ENCODE measurements at regions not wholly inside any gene's neighbourhood (a gene's known extent, or its start where the extent isn't known, plus 50 kb on each side); places are given as distances from the start of the nearest gene placed in this dataset.
"Not testable (repeated sequence)": the region's sequence is repeated elsewhere in the genome, so short reads cannot be mapped to it uniquely, and the experiment has no call there.

- CTCF ChIA-PET; H3K4me3 ChIP-seq; H3K9me3 ChIP-seq (ENCODE audit: insufficient read depth, low read depth); DNase-seq; H3F3A ChIP-seq (ENCODE audit: insufficient read depth, low read depth); BruUV-seq (replicated peaks); H3K4me1 ChIP-seq (replicated peaks; ENCODE audit: insufficient read depth); H2AFZ ChIP-seq; H3K9me2 ChIP-seq (ENCODE audit: insufficient read depth); H3K27ac ChIP-seq; H4K20me1 ChIP-seq (ENCODE audit: insufficient read depth); H3K27me3 ChIP-seq (ENCODE audit: insufficient read depth, low read depth); H3K79me2 ChIP-seq (ENCODE audit: low read depth); intact Hi-C loops (cut with micrococcal nuclease; ENCODE audit: unreplicated experiment); H3K4me2 ChIP-seq: not testable (repeated sequence)
- H3K36me3 ChIP-seq (ENCODE audit: low read depth): peaks cover 19% of the 10 kb centered on the region
- POLR2A ChIA-PET (ENCODE audit: unreplicated experiment): interaction anchor here (0.6 kb wide), 1 partner anchor 42 kb away, joined by 3 read pairs; no protein-coding TSS in a partner anchor
Observed at GRCh38 chr9:95391271-95391670, 73.8 kb upstream of the FANCC start.

- no peaks in the 10 kb centered on the region for H3K9me2 ChIP-seq (ENCODE audit: insufficient read depth)
- H3F3A ChIP-seq (ENCODE audit: insufficient read depth, low read depth): no peaks in the 10 kb centered on the region
- no peak overlapping the region for H2AFZ ChIP-seq
- TF ChIP-seq CTCF (conservative IDR thresholded peaks at IDR 0.05) (no peak), EZH2 (IDR thresholded peaks at IDR 0.05; ENCODE audit: low read depth) (no peak)
- CTCF ChIA-PET: no interaction called here
- no TSS peak for BruUV-seq (replicated peaks)
- H3K36me3 ChIP-seq (ENCODE audit: low read depth): peaks cover 14% of the 10 kb centered on the region
- H3K9me3 ChIP-seq (ENCODE audit: insufficient read depth, low read depth): no peaks in the 10 kb centered on the region
- intact Hi-C loops (cut with micrococcal nuclease; ENCODE audit: unreplicated experiment): no loop called here
- no peak overlapping the region for H3K27ac ChIP-seq
- peaks cover 20% of the 10 kb centered on the region for H3K4me1 ChIP-seq (replicated peaks; ENCODE audit: insufficient read depth)
- H3K27me3 ChIP-seq (ENCODE audit: insufficient read depth, low read depth): no peaks in the 10 kb centered on the region
- no peaks in the 10 kb centered on the region for H4K20me1 ChIP-seq (ENCODE audit: insufficient read depth)
- no peak for DNase-seq
- H3K4me3 ChIP-seq: no peak overlapping the region
- H3K4me2 ChIP-seq: no peak overlapping the region
- POLR2A ChIA-PET (ENCODE audit: unreplicated experiment): no interaction called here
- no peaks in the 10 kb centered on the region for H3K79me2 ChIP-seq (ENCODE audit: low read depth)
Observed at GRCh38 chr9:95389373-95389772, 71.9 kb upstream of the FANCC start.

- Histone ChIP-seq H4K20me1 (ENCODE audit: insufficient read depth) (no peaks in the 10 kb centered on the region), H2AFZ (no peak overlapping the region), H3K27me3 (ENCODE audit: insufficient read depth, low read depth) (no peaks in the 10 kb centered on the region), H3K9me3 (ENCODE audit: insufficient read depth, low read depth) (no peaks in the 10 kb centered on the region), H3F3A (ENCODE audit: insufficient read depth, low read depth) (peaks cover 24% of the 10 kb centered on the region), H3K36me3 (ENCODE audit: low read depth) (no peaks in the 10 kb centered on the region), H3K4me3 (no peak overlapping the region), H3K4me1 (replicated peaks; ENCODE audit: insufficient read depth) (peaks cover 43% of the 10 kb centered on the region), H3K4me2 (no peak overlapping the region), H3K79me2 (ENCODE audit: low read depth) (no peaks in the 10 kb centered on the region), H3K27ac (no peak overlapping the region), H3K9me2 (ENCODE audit: insufficient read depth) (no peaks in the 10 kb centered on the region)
- intact Hi-C loops (cut with micrococcal nuclease; ENCODE audit: unreplicated experiment): no loop called here
- CTCF ChIA-PET: no interaction called here
- no TSS peak for BruUV-seq (replicated peaks)
- POLR2A ChIA-PET (ENCODE audit: unreplicated experiment): interaction anchor here (0.6 kb wide), 1 partner anchor 199 kb away, joined by 6 read pairs; no protein-coding TSS in a partner anchor
- TF ChIP-seq CTCF (conservative IDR thresholded peaks at IDR 0.05) (no peak), EZH2 (IDR thresholded peaks at IDR 0.05; ENCODE audit: low read depth) (no peak)
- no peak for DNase-seq
Observed at GRCh38 chr9:95386843-95387242, 69.3 kb upstream of the FANCC start.

- intact Hi-C loops (cut with micrococcal nuclease; ENCODE audit: unreplicated experiment): no loop called here
- no peaks in the 10 kb centered on the region for H3K27me3 ChIP-seq (ENCODE audit: insufficient read depth, low read depth)
- no peaks in the 10 kb centered on the region for H3K36me3 ChIP-seq (ENCODE audit: low read depth)
- no peaks in the 10 kb centered on the region for H4K20me1 ChIP-seq (ENCODE audit: insufficient read depth)
- no peak for DNase-seq
- TF ChIP-seq EZH2 (IDR thresholded peaks at IDR 0.05; ENCODE audit: low read depth) (no peak), CTCF (conservative IDR thresholded peaks at IDR 0.05) (no peak)
- peaks cover 36% of the 10 kb centered on the region for H3F3A ChIP-seq (ENCODE audit: insufficient read depth, low read depth)
- peak overlapping the region; percentile 99 for H3K27ac ChIP-seq
- no peaks in the 10 kb centered on the region for H3K79me2 ChIP-seq (ENCODE audit: low read depth)
- no peaks in the 10 kb centered on the region for H3K9me2 ChIP-seq (ENCODE audit: insufficient read depth)
- CTCF ChIA-PET: no interaction called here
- H3K4me2 ChIP-seq: no peak overlapping the region
- H2AFZ ChIP-seq: no peak overlapping the region
- H3K4me3 ChIP-seq: no peak overlapping the region
- no TSS peak for BruUV-seq (replicated peaks)
- peaks cover 56% of the 10 kb centered on the region for H3K4me1 ChIP-seq (replicated peaks; ENCODE audit: insufficient read depth)
- POLR2A ChIA-PET (ENCODE audit: unreplicated experiment): no interaction called here
- H3K9me3 ChIP-seq (ENCODE audit: insufficient read depth, low read depth): no peaks in the 10 kb centered on the region
Observed at GRCh38 chr9:95385521-95385920, 68.0 kb upstream of the FANCC start.
